Tibial artery (tissue), 4 donors: ENCODE measurements at regions not wholly inside any gene's neighbourhood (a gene's known extent, or its start where the extent isn't known, plus 50 kb on each side); places are given as distances from the start of the nearest gene placed in this dataset.

Source experiments
- DNase-seq, 2 donors: peaks; one replicate each; pipeline ENCODE4 v3.0.0-alpha.2; 2019
- H3K27ac ChIP-seq, 2 donors: fragments of 200-600 bp; sonication (generic) in 1 of 2; 1 replicate in 1 of 2; 2 replicates in 1 of 2; pipeline ENCODE4 v1.5.1; 2018 to 2019; ENCODE audit warnings: mild to moderate bottlenecking in 1 of 2
- H3K27me3 ChIP-seq, 2 donors: fragments of 200-600 bp; sonication (generic) in 1 of 2; one replicate each; pipeline versions ENCODE4 v1.5.1 to v1.6.0; 2016 to 2019
- H3K36me3 ChIP-seq, 3 donors: fragments of 200-600 bp; sonication (generic) in 2 of 3; one replicate each; pipeline ENCODE4 v1.5.1; 2016 to 2019; ENCODE audit warnings: mild to moderate bottlenecking in 2 of 3
- H3K4me1 ChIP-seq, 4 donors: fragments of 200-600 bp; sonication (generic) in 2 of 4; 1 replicate in 3 of 4; 2 replicates in 1 of 4; pipeline ENCODE4 v1.5.1; 2016 to 2019
- H3K4me3 ChIP-seq, 2 donors: fragments of 200-600 bp; sonication (generic) in 1 of 2; 1 replicate in 1 of 2; 2 replicates in 1 of 2; pipeline ENCODE4 v1.5.1; 2018 to 2019; ENCODE audit warnings: mild to moderate bottlenecking in 2 of 2
- H3K9me3 ChIP-seq, 3 donors: fragments of 200-600 bp; sonication (generic) in 1 of 3; one replicate each; pipeline ENCODE4 v1.5.1; 2016 to 2019
- CTCF ChIP-seq, 2 experiments: fragments of 200-600 bp in 1 of 2; fragments of 450-650 bp in 1 of 2; IDR thresholded peaks; one replicate each; pipeline ENCODE4 v1.5.1; 2017 to 2019; ENCODE audit warnings: antibody characterized with exemption in 2 of 2, mild to moderate bottlenecking in 1 of 2, moderate library complexity in 1 of 2
- intact Hi-C: fragments of 100-400 bp; cut with DNase I; formaldehyde crosslinking; loops from one replicate; pipeline ENCODE4 v1.15.0; 2023; ENCODE audit warnings: low total_unique reads

DNA sequence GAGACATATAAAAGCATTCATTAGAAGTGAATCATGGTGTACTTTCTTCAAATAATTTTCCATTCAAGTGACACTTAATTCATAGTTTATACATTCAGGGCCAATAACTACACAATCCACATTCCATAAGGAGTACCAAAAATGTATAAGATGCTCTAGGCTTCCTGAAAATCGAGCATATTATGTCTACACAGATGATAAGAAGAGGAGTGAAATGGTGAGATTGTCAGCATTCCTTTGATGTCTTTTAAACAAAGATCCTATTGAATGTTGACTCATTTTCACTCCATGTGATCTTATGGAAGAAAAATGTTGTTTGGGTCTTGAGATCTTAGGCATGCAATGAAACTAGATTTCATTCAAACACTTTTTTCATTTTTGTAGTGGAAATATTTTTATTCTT is 843.2 kb downstream of the KCNA4 start:
- Histone ChIP-seq H3K9me3 (no peaks in the 10 kb centered on the region), H3K4me1 (no peaks in the 10 kb centered on the region), H3K36me3 (no peaks in the 10 kb centered on the region), H3K27me3 (no peaks in the 10 kb centered on the region), H3K4me3 (no peak overlapping the region), H3K27ac (no peak overlapping the region)
- no peak for DNase-seq
- intact Hi-C loops = no loop called here
- TF ChIP-seq CTCF (IDR thresholded peaks at IDR 0.05) = no peak

DNA sequence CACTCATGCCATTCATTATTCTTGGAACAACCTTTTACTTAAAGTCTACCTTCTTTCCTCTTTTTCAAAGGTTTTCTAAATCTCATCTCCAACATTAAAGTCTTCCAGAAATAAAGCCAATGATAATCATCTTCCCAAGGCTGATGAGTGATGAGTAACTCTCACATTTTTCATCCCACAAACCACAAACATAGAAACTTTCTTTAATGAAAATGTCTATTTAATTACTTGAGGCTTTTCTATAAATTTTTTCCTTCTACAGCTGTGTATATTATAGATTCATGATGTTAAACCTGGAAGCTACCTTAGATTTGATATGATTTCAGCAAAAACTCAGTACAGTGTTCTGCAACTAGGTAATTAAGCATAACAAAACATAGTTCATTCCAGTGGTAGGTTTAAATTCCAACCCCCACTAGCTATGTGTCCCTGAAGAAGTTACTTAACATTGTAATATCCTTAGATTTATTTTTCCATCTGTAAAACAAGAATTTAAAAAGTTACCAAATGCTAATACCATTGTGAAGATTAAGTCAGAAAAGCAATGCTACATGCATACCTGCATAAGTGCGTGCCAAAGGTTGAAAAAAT is 845.4 kb downstream of the KCNA4 start:
- intact Hi-C loops = no loop called here
- Histone ChIP-seq H3K27me3 (no peaks in the 10 kb centered on the region), H3K4me3 (no peak overlapping the region), H3K36me3 (no peaks in the 10 kb centered on the region), H3K9me3 (no peaks in the 10 kb centered on the region), H3K4me1 (no peaks in the 10 kb centered on the region), H3K27ac (no peak overlapping the region)
- no peak for TF ChIP-seq CTCF (IDR thresholded peaks at IDR 0.05)
- DNase-seq = no peak

GRCh38 chr11:29166306-29166705 is 850.5 kb downstream of the KCNA4 start:
- TF ChIP-seq CTCF (IDR thresholded peaks at IDR 0.05) = no peak
- Histone ChIP-seq H3K4me3 (no peak overlapping the region), H3K27me3 (no peaks in the 10 kb centered on the region), H3K27ac (no peak overlapping the region), H3K9me3 (no peaks in the 10 kb centered on the region), H3K4me1 (no peaks in the 10 kb centered on the region), H3K36me3 (no peaks in the 10 kb centered on the region)
- intact Hi-C loops = no loop called here
- no peak for DNase-seq

DNA sequence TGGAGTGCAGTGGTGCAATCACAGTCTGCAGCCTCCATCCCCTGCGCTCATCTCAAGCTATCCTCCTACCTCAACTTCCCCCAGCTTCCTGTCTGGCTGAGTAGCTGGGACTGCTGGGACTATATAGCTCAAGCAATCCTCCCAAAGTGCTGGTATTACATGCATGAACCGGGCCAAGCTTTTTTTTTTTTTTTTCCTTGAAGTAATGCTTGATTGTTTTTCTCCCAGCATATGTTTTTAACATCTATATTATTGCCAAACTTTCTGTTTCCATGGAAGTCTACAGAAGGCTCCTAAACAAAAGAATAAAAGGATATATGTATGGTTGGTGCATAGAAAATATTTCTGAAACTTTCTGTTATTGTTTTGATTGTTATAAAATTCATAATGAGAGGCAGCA is 853.6 kb downstream of the KCNA4 start:
- intact Hi-C loops = no loop called here
- no peak for DNase-seq

GRCh38 chr11:29162491-29162890 is 854.3 kb downstream of the KCNA4 start:
- no peaks in the 10 kb centered on the region for H3K36me3 ChIP-seq
- H3K27me3 ChIP-seq = no peaks in the 10 kb centered on the region
- no peak for DNase-seq
- H3K4me3 ChIP-seq = no peak overlapping the region
- H3K27ac ChIP-seq = no peak overlapping the region
- intact Hi-C loops = no loop called here
- no peaks in the 10 kb centered on the region for H3K4me1 ChIP-seq
- H3K9me3 ChIP-seq = no peaks in the 10 kb centered on the region
- no peak for TF ChIP-seq CTCF (IDR thresholded peaks at IDR 0.05)

More for the DNA sequence above, 853.6 kb downstream of the KCNA4 start:
- H3K4me1 ChIP-seq = no peaks in the 10 kb centered on the region
- no peak overlapping the region for H3K4me3 ChIP-seq
- H3K27me3 ChIP-seq = no peaks in the 10 kb centered on the region
- H3K27ac ChIP-seq = no peak overlapping the region
- no peaks in the 10 kb centered on the region for H3K36me3 ChIP-seq
- H3K9me3 ChIP-seq = no peaks in the 10 kb centered on the region
- TF ChIP-seq CTCF (IDR thresholded peaks at IDR 0.05) = no peak

- no peaks in the 10 kb centered on the region for H3K4me1 ChIP-seq
- no peaks in the 10 kb centered on the region for H3K36me3 ChIP-seq
- DNase-seq = no peak
- H3K27me3 ChIP-seq = no peaks in the 10 kb centered on the region
- no peak overlapping the region for H3K27ac ChIP-seq
- no peak for TF ChIP-seq CTCF (IDR thresholded peaks at IDR 0.05)
- intact Hi-C loops = no loop called here
- peaks cover 0 to 4% (median 0%) of the 10 kb centered on the region in 3 donors for H3K9me3 ChIP-seq
- H3K4me3 ChIP-seq = no peak overlapping the region
Observed at GRCh38 chr11:29161191-29161590, 855.6 kb downstream of the KCNA4 start.
